RWPE2 (cell line): ENCODE measurements at regions not wholly inside any gene's neighbourhood (a gene's known extent, or its start where the extent isn't known, plus 50 kb on each side); places are given as distances from the start of the nearest gene placed in this dataset.

Experiments used
- ATAC-seq: fragments of 200-7000 bp; cut with Tn5 transposase; 3 replicates; pipeline ENCODE4 v1.9.1; 2021; ENCODE audit warnings: low read depth
- DNase-seq: peaks from one replicate; pipeline ENCODE4 v3.0.0-alpha.2; 2020; ENCODE audit warnings: low spot score
- H3K27ac ChIP-seq: fragments of 450-650 bp; 2 replicates; pipeline ENCODE4 v1.5.1; 2017; ENCODE audit warnings: mild to moderate bottlenecking; ENCODE audit not compliant: poor library complexity, severe bottlenecking
- H3K27me3 ChIP-seq: fragments of 250-450 bp; sonication (Bioruptor Pico); 2 replicates; pipeline ENCODE4 v1.5.1; 2021; ENCODE audit warnings: mild to moderate bottlenecking, moderate library complexity; ENCODE audit not compliant: insufficient read depth, poor library complexity, severe bottlenecking
- H3K36me3 ChIP-seq: fragments of 250-450 bp; sonication (Bioruptor Pico); 2 replicates; pipeline ENCODE4 v1.5.1; 2020; ENCODE audit warnings: low read depth, mild to moderate bottlenecking, moderate library complexity
- H3K4me1 ChIP-seq: fragments of 250-450 bp; sonication (Bioruptor Pico); 2 replicates; pipeline ENCODE4 v1.5.1; 2021; ENCODE audit warnings: mild to moderate bottlenecking, moderate library complexity; ENCODE audit not compliant: insufficient read depth, poor library complexity, severe bottlenecking
- H3K4me3 ChIP-seq: fragments of 250-450 bp; sonication (Bioruptor Pico); 2 replicates; pipeline ENCODE4 v1.5.1; 2021; ENCODE audit warnings: mild to moderate bottlenecking, moderate library complexity; ENCODE audit not compliant: severe bottlenecking
- H3K9me3 ChIP-seq: fragments of 250-450 bp; sonication (Bioruptor Pico); 2 replicates; pipeline ENCODE4 v1.5.1; 2021; ENCODE audit warnings: mild to moderate bottlenecking, moderate library complexity; ENCODE audit not compliant: severe bottlenecking
- CTCF ChIP-seq: fragments of 450-650 bp; IDR thresholded peaks from one replicate; pipeline ENCODE4 v1.5.1; 2017; ENCODE audit warnings: mild to moderate bottlenecking, moderate library complexity; ENCODE audit not compliant: poor library complexity, severe bottlenecking

GRCh38 chr6:16063580-16063979, 65.3 kb upstream of the MYLIP start:
- Histone ChIP-seq H3K4me3 (no peak overlapping the region), H3K36me3 (no peaks in the 10 kb centered on the region), H3K4me1 (no peaks in the 10 kb centered on the region), H3K27me3 (no peaks in the 10 kb centered on the region), H3K9me3 (no peaks in the 10 kb centered on the region), H3K27ac (no peak overlapping the region)
- ATAC-seq (no peak), DNase-seq (no peak)
- TF ChIP-seq CTCF, result no peak

- DNase-seq (no peak), ATAC-seq (no peak)
- Histone ChIP-seq H3K4me3 (no peak overlapping the region), H3K27ac (no peak overlapping the region), H3K27me3 (no peaks in the 10 kb centered on the region), H3K4me1 (no peaks in the 10 kb centered on the region), H3K36me3 (no peaks in the 10 kb centered on the region), H3K9me3 (no peaks in the 10 kb centered on the region)
- TF ChIP-seq CTCF, result no peak
Measured at GRCh38 chr6:16061818-16062217, 67.1 kb upstream of the MYLIP start.

DNA sequence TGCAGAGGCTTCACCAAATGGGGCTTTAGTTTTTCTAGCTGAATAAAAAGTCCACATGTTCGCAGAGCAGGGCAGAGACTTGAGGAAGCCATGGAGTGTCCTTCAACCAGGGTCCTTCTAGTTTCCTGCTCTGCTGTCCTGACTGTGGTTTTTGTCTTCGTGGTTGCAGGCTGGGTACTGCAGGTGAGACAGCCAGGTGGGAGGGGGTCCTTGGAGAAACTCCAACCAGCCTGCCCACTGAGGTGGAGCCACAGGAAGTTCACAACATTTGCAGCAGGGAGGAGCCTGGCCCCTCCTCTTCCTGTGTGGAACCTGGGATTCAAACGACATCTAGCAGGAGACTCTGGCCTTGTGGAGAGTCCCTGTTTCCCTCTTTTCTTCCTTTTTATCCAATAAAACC, 68.8 kb upstream of the MYLIP start:
- no peak for TF ChIP-seq CTCF
- Histone ChIP-seq H3K36me3 (no peaks in the 10 kb centered on the region), H3K4me3 (no peak overlapping the region), H3K27ac (no peak overlapping the region), H3K27me3 (no peaks in the 10 kb centered on the region), H3K9me3 (no peaks in the 10 kb centered on the region), H3K4me1 (no peaks in the 10 kb centered on the region)
- ATAC-seq (no peak), DNase-seq (no peak)

- Histone ChIP-seq H3K4me1 (no peaks in the 10 kb centered on the region), H3K4me3 (no peak overlapping the region), H3K27me3 (no peaks in the 10 kb centered on the region), H3K27ac (no peak overlapping the region), H3K36me3 (no peaks in the 10 kb centered on the region), H3K9me3 (no peaks in the 10 kb centered on the region)
- no peak for ATAC-seq
- TF ChIP-seq CTCF, result no peak
- no peak for DNase-seq
Measured at GRCh38 chr6:16059496-16059895, 69.4 kb upstream of the MYLIP start.

GRCh38 chr6:16058929-16059345, 69.9 kb upstream of the MYLIP start:
- no peak overlapping the region for H3K4me3 ChIP-seq
- no peaks in the 10 kb centered on the region for H3K27me3 ChIP-seq
- no peaks in the 10 kb centered on the region for H3K9me3 ChIP-seq
- H3K36me3 ChIP-seq, result no peaks in the 10 kb centered on the region
- TF ChIP-seq CTCF, result no peak
- ATAC-seq (no peak), DNase-seq (no peak)
- H3K27ac ChIP-seq, result no peak overlapping the region
- no peaks in the 10 kb centered on the region for H3K4me1 ChIP-seq
